ENCODE measurements at regions not wholly inside any gene's neighbourhood (a gene's known extent, or its start where the extent isn't known, plus 50 kb on each side); places are given as distances from the start of the nearest gene placed in this dataset.
"Not testable (repeated sequence)": the region's sequence is repeated elsewhere in the genome, so short reads cannot be mapped to it uniquely, and the experiment has no call there.

GRCh38 chr2:175599966-175600831, 401.9 kb downstream of the LNPK start:
- DNase-seq, result no peak

DNA sequence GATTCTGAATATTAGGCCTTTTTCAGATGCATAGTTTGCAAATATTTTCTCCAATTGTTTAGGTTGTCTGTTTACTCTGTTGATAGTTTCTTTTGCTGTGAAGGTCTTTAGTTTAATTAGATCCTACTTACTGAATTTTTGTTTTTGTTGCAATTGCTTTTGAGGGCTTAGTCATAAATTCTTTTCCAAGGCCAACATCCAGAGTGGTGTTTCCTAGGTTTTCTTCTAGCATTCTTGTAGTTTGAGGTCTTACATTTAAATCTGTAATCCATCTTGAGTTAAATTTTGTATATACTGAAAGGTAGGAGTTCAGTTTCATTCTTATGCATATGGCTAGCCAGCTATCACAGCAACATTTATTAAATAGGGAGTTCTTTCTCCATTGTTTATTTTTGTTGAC, 404.8 kb downstream of the LNPK start:
- no peak for DNase-seq

DNA sequence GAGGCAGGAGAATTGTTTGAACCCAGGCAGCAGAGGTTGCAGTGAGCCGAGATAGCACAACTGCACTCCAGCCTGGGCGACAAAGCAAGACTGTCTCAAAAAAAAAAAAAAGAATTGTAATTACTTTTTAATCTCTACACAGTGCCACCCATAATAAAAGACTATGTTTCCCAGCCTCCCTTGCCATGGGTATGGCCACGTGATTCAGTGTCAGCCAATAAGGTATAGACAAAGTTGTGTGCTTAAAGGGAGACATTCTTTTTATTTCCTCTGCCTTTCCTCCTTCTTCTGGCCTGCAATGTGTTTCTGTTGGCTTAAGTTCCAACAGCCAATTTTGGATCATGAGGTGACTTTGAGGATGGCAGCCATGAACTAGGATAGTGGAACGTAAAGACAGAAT, 406.9 kb downstream of the LNPK start:
- no peak for DNase-seq

DNA sequence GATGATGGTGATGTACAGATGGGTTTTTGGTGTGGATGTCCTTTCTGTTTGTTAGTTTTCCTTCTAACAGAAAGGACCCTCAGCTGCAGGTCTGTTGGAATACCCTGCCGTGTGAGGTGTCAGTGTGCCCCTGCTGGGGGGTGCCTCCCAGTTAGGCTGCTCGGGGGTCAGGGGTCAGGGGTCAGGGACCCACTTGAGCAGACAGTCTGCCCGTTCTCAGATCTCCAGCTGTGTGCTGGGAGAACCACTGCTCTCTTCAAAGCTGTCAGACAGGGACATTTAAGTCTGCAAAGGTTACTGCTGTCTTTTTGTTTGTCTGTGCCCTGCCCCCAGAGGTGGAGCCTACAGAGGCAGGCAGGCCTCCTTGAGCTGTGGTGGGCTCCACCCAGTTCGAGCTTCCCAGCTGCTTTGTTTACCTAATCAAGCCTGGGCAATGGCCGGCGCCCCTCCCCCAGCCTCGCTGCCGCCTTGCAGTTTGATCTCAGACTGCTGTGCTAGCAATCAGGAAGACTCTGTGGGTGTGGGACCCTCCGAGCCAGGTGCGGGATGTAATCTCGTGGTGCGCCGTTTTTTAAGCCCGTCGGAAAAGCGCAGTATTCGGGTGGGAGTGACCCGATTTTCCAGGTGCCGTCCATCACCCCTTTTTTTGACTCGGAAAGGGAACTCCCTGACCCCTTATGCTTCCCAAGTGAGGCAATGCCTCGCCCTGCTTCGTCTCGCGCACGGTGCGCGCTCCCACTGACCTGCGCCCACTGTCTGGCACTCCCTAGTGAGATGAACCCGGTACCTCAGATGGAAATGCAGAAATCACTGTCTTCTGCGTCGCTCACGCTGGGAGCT, 408.2 kb downstream of the LNPK start:
- not testable (repeated sequence) for DNase-seq

DNA sequence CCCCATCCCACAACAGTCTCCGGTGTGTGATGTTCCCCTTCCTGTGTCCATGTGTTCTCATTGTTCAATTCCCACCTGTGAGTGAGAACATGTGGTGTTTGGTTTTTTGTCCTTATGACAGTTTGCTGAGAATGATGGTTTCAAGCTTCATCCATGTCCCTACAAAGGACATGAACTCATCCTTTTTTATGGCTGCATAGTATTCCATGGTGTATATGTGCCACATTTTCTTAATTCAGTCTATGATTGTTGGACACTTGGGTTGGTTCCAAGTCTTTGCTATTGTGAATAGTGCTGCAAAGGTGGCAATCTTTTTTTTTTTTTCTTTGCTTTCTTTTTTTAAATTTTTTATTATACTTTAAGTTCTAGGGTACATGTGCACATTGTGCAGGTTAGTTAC, 406.7 kb upstream of the ATP5MC3 start:
- DNase-seq, result not testable (repeated sequence)

DNA sequence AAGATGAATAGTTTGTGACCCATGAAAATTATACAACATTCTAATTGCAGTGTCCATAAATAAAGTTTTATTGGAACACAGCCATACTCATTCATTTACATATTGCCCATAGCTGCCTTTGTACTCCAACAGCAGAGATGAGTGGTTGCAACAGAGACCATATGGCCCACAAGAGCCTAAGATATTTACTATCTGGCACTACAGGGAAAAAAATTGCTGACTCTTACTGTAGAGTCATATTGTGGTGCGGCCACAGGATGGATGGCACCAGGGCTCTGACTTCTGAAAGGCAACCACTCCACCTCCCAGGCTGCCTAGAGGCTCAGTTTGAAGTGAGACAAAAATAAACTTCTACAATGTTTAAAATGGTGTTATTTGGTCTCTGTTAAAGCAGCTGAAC, 404.0 kb upstream of the ATP5MC3 start:
- no peak for DNase-seq

DNA sequence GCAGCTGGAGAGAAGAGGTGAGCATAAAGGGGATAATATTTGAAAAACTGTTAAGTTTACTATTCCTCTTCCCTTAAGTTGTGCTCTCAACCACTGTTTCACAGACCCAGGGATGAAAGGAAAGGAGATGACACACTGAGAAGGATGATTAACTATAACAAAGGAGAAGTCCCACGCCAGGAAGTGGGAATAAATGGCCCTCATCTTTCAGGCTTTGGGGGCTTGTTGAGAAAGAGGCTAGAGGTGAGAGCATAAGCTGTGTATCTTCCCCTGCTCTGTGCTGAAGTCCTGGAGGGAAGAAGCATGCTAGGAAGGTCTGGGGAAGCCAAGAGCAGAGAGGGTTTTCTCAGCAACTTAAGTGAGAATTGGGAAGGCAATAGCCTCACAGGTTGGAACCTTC, 399.1 kb upstream of the ATP5MC3 start:
- no peak for DNase-seq

DNA sequence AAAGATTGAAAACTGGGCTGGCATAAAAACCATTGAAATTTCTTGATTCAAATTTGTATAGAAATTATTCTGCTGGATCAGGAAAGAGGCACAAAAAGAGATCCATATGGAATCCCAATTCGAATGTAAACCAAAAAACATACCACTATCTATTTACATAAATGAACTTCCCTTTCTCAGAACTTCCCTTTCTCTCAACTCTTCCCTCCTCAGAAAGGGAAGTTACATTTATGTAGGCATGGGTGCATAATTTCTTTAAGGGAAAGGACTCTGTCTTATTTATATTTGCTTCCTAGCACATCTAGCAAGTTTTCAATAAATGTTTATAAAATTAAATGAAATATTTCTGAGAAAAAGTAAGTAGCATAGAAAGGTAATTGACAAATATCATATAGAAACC, 398.1 kb upstream of the ATP5MC3 start:
- no peak for DNase-seq

GRCh38 chr2:175577368-175577970, 396.0 kb upstream of the ATP5MC3 start:
- no peak for DNase-seq

DNA sequence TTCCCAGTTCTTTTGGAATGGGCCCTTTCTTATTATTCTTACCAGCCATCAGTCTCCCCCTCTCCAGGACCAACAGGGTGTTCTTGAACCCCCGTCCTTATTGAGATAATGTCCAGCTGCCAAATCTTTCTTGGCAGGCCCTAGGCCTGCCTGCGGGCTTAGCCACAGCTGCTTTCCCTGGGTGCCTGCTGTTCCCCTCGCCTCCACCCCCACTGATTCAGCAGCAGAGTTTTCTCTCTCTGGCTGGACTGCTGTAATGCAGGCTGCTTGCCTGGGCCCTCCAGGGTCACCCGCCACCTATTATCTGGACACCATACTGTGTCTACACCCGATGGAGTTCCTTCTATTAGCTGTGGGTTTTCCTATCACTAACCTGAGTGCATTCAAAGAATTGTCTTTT, 395.4 kb upstream of the ATP5MC3 start:
- no peak for DNase-seq

DNA sequence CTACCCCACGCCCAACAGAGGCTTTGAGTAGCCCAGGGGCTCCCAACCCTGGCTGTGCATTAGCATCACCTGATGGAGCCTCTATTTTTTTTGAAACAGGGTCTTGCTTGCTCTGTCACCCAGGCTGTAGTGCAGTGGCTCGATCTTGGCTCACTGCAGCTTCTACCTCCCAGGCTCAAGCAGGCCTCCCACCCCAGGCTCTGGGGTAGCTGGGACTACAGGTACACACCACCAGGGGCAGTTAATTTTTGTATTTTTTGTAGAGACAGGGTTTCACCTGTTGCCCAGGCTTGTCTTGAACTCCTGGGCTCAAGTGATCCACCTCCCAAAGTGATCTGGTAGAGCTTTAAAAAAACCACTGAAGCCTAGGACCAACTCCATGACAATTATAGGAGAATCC, 394.8 kb upstream of the ATP5MC3 start:
- no peak for DNase-seq

GRCh38 chr2:175575346-175576258, 394.1 kb upstream of the ATP5MC3 start:
- no peak for DNase-seq

DNA sequence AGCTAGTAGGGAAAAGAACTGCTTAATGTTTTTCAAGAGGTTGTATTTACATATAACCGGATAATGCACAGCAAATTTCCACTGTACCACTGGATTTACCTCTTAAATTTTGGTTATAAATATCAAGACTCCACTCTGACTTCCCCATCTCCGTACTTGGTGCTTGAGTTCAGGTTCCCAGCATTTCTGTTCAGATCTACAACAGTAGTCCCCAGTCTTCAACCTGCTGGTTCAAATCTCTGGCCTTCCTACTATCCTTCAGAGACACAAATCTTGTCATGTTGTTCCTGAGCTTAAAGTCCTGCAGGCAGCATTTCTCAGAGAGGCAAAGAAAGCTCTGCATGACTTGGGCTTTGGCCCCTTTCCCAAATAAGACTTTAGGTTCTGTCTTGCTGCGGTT, 392.6 kb upstream of the ATP5MC3 start:
- DNase-seq, result no peak

DNA sequence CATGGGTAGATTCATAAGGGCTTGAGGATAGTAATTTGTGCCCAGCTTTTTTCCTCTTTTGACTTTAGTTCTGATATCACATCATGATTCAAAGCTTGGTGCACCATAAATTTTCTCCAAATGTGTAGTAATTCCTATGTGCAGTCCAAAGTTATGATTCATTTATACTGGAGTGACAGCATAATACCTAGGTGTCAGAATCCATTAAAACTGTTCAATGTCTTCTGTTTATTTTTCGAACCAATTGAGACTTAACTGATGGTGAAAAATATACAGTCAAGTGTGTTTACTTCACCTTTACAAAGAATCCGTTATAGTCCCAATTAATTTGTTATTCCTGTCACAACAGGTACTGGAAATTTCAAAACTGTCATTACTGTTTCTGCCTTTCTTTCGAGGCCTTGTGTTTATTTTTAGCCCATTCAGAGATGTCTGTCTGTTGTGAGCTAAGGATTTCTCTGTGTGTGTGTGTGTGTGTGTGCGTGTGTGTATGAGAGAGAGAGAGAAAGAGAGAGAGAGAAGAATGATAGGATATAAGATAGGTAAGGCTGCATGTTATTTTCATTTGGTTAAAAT, 389.7 kb upstream of the ATP5MC3 start:
- no peak for DNase-seq

GRCh38 chr2:175568109-175568730, 386.7 kb upstream of the ATP5MC3 start:
- DNase-seq, result no peak

GRCh38 chr2:175567435-175568061, 386.0 kb upstream of the ATP5MC3 start:
- no peak for DNase-seq

GRCh38 chr2:175560521-175561169, 379.1 kb upstream of the ATP5MC3 start:
- no peak for DNase-seq

- no peak for DNase-seq
Measured at GRCh38 chr2:175559613-175560012, 378.1 kb upstream of the ATP5MC3 start.

DNA sequence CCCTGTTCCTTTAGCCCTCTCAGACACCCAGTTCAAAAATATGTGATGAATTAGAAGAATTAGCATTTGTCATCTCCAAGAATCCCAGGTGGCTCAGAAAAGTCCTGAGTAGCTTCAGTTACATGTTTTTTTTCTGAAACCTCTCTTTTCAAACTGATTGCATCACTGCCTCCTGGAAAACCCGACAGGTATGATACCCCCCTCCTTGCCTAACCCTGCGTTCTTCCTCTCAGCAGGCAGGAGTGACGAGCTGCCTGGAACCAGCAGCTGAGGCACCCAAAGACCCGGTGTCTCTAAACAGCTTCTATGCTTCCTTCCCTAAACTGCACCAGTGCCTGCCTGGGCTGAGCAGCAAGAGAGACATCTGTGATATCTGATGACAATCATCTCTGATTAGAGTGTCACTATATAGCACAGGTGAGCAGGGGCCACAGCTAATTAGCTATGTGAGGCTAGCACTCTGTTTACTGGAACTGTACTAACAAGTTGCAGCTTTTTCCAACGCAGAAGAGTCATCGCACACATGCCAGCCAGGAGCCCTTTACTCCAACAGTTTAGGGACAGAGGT, 376.4 kb upstream of the ATP5MC3 start:
- DNase-seq, result no peak

DNA sequence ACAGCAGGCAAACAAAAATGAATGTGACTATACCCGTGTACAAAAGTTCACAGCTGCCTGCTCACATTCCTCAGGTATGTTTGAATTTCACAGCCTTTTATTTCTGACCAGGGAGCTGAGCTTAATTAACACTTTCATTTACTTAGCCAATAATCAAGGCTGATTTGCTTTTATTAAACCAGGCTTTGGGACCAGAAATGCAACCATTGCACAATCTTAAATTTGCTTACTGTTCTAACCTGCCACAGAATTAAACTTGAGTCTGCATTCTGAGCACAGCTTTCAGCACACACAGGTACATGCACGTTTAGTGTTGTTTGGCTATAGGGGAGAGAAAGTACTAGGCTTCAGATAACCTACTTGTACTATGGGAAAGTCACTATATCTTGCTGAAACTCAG, 372.4 kb upstream of the ATP5MC3 start:
- DNase-seq, result no peak
